ENCODE measurements at regions not wholly inside any gene's neighbourhood (a gene's known extent, or its start where the extent isn't known, plus 50 kb on each side); places are given as distances from the start of the nearest gene placed in this dataset.

DNA sequence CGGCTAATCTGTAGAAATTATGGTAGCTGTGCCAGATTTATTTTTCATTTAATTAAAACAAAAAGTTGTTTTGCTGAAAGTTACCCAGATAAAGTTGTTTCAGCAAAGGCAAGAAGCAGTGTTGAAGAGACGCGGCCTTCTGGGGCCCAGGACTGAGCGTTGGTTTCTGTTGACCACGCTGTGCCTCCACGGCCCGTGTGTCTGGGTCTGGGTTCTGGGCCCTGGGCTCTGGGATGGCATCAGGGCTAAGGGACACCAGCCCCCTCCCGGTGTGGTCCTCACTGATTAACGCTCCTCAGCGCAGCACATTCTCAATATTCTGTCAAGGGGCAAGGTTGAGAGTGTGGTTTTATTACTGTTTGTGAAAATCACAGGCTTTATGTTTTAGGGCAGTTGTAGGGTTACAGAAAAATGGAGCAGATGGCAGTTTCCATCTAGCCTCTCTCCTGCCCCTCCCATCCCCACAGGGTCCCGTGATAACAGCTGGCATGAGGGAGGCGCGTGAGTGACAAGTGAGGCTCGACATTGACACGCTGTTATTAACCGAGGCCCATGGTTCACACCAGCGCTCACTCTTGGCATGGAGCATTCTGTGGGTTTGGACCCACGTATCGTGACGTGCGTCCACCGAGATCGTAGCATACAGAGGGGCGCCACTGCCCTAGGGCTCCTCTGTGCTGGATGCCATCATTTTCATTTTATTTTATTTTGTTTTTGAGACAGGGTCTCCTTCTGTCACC is 1231.4 kb downstream of the BRD1 start:
- no peak overlapping the region for H3K4me3 ChIP-seq (ENCODE audit: low read depth, low read length)
- DNase-seq (ENCODE audit: low read depth), result no peak
- TF ChIP-seq MYC (IDR thresholded peaks at IDR 0.05; ENCODE audit: low read depth, low read length) (no peak), POLR2A (IDR thresholded peaks at IDR 0.05; ENCODE audit: extremely low read depth, insufficient read length) (no peak)
- TF ChIP-seq, protein P1, sequence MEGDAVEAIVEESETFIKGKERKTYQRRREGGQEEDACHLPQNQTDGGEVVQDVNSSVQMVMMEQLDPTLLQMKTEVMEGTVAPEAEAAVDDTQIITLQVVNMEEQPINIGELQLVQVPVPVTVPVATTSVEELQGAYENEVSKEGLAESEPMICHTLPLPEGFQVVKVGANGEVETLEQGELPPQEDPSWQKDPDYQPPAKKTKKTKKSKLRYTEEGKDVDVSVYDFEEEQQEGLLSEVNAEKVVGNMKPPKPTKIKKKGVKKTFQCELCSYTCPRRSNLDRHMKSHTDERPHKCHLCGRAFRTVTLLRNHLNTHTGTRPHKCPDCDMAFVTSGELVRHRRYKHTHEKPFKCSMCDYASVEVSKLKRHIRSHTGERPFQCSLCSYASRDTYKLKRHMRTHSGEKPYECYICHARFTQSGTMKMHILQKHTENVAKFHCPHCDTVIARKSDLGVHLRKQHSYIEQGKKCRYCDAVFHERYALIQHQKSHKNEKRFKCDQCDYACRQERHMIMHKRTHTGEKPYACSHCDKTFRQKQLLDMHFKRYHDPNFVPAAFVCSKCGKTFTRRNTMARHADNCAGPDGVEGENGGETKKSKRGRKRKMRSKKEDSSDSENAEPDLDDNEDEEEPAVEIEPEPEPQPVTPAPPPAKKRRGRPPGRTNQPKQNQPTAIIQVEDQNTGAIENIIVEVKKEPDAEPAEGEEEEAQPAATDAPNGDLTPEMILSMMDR (IDR thresholded peaks at IDR 0.05; ENCODE audit: low read depth, low read length), result no peak
- TF ChIP-seq, protein P2, sequence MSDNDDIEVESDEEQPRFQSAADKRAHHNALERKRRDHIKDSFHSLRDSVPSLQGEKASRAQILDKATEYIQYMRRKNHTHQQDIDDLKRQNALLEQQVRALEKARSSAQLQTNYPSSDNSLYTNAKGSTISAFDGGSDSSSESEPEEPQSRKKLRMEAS (IDR thresholded peaks at IDR 0.05; ENCODE audit: low read depth, low read length), result no peak

DNA sequence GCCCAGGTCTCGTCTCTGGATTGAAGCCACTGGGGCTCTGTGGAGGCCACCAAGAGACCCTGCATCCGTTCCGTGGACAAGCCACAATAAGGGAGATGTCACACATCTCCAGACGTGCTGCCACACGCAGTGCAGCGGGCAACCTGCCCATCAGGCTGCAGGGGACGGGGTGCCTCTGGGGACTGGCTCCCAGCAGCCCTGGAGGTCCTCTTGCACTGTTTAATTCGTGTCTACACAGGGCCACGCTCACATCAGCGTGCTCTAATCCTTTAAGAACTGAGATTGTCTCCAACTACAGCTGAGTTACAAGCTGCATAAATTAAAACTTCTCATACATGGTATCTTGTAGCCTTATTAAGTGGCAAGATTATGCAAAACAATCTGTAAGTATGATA is 1232.2 kb downstream of the BRD1 start:
- TF ChIP-seq MYC (IDR thresholded peaks at IDR 0.05; ENCODE audit: low read depth, low read length) (no peak), POLR2A (IDR thresholded peaks at IDR 0.05; ENCODE audit: extremely low read depth, insufficient read length) (no peak)
- TF ChIP-seq, protein P1 (IDR thresholded peaks at IDR 0.05; ENCODE audit: low read depth, low read length), result no peak
- TF ChIP-seq, protein P2 (IDR thresholded peaks at IDR 0.05; ENCODE audit: low read depth, low read length), result no peak
- no peak for DNase-seq (ENCODE audit: low read depth)

DNA sequence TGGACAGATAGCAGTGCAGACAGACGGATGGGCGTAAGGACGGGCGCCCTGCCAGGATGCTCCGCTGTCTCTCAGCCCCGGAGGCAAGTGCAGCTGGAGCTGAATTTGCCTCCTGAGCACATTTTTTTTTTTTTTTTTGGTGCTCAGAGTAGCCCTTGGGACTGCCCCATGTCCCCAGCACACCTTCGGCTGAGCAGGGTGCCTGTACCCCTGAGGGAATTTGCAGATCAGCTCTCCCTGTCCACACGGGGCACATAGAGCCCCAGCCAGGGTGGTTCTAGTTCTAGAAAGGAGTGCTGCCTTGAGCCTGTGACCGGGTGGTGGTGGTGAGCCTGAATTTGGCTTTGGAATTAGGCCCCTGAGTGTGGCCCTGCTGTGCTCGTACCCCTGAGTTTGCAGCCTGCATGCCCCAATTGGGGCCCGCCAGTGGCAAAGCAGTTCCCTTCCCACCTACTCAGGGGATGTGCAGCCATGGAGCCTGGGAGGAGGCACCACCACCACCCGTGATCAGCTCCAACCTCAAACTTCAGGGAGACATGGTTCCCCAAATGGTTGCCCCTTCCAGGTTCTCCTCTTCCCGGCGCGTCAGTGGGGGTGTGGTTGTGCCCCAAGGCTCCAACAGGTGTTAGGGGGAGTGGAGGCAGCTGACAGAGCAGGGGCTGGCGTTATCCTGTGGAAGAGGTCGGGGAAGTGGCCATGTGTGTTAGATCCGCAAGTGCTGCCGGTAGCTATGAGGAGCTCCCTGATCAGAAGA is 1232.7 kb downstream of the BRD1 start:
- DNase-seq (ENCODE audit: low read depth), result no peak
- TF ChIP-seq, protein P2 (IDR thresholded peaks at IDR 0.05; ENCODE audit: low read depth, low read length), result no peak
- TF ChIP-seq MYC (IDR thresholded peaks at IDR 0.05; ENCODE audit: low read depth, low read length), result no peak
- TF ChIP-seq POLR2A (IDR thresholded peaks at IDR 0.05; ENCODE audit: extremely low read depth, insufficient read length), result no peak
- TF ChIP-seq, protein P1 (IDR thresholded peaks at IDR 0.05; ENCODE audit: low read depth, low read length), result no peak
- H3K4me3 ChIP-seq (ENCODE audit: low read depth, low read length), result no peak overlapping the region

More for the DNA sequence above, 1232.2 kb downstream of the BRD1 start:
- no peak overlapping the region for H3K4me3 ChIP-seq (ENCODE audit: low read depth, low read length)

DNA sequence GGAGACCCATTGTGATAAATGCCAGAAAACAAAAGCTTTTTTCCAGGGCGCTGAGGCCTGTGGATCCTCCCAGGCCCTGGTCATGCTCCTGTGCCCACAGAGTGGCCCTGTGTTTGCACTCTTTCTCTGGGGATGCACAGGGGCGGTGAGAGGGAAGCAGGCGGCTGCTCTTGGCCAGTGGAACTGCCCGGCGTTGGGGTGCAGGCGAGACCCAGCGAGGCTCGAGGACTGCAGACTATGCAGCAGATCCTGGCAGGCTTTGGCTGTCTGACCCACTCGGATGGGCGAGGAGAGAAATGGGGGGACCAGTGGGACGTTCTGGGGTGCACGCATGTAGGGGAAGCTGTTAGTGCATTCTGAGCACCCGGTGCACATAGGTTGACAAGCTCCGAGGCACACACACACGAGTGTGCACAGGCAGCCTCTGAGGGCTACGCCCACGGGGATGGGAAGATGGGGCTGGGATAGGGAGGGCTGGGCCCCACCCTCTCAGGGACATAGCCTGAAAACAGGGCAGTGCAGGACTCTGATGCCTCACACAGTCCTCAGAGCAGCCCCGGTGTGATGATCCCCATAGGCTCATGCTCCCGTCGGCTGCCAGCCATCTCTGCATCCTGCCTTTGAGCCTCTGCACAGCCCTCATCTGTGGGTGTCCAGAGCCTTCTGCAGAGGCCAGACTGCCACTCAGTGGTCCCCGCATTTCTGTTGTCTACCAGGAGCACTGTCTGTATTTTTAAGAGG is 1233.5 kb downstream of the BRD1 start:
- no peak for TF ChIP-seq MYC (IDR thresholded peaks at IDR 0.05; ENCODE audit: low read depth, low read length)
- TF ChIP-seq POLR2A (IDR thresholded peaks at IDR 0.05; ENCODE audit: extremely low read depth, insufficient read length), result no peak
- TF ChIP-seq, protein P2 (IDR thresholded peaks at IDR 0.05; ENCODE audit: low read depth, low read length), result no peak
- TF ChIP-seq, protein P1 (IDR thresholded peaks at IDR 0.05; ENCODE audit: low read depth, low read length), result no peak
- no peak for DNase-seq (ENCODE audit: low read depth)
- H3K4me3 ChIP-seq (ENCODE audit: low read depth, low read length), result no peak overlapping the region

DNA sequence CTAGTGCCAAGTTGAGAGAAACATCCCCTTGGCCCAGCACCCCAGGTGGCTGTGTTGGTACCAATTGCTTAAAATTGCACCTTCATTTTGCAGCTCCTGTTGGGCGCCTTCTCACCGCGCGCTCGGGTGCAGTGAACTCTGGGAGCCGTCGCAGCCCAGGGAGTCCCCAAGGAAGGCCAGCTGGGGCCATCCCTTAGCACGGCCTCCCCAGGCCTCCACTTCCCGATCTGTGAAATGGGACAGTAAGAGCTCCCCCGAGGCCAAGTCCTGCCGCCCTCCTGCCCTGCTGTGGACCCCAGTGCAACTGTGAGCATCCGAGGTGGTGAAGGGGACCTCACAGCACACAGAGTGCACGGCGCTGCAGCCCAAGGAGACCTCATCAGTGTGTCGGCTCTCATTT is 1234.1 kb downstream of the BRD1 start:
- TF ChIP-seq MYC (IDR thresholded peaks at IDR 0.05; ENCODE audit: low read depth, low read length) (no peak), POLR2A (IDR thresholded peaks at IDR 0.05; ENCODE audit: extremely low read depth, insufficient read length) (no peak)
- TF ChIP-seq, protein P2 (IDR thresholded peaks at IDR 0.05; ENCODE audit: low read depth, low read length), result no peak
- TF ChIP-seq, protein P1 (IDR thresholded peaks at IDR 0.05; ENCODE audit: low read depth, low read length), result no peak
- DNase-seq (ENCODE audit: low read depth), result no peak
- no peak overlapping the region for H3K4me3 ChIP-seq (ENCODE audit: low read depth, low read length)

All from NB4 (cell line).